K562 (cell line): ENCODE measurements at regions not wholly inside any gene's neighbourhood (a gene's known extent, or its start where the extent isn't known, plus 50 kb on each side); places are given as distances from the start of the nearest gene placed in this dataset.

Experiments
- ATAC-seq: fragments of 200-7000 bp; cut with Tn5 transposase; 3 replicates; pipeline ENCODE4 v1.9.1; 2020; ENCODE audit warnings: moderate library complexity
- BruUV-seq: library from RNA; stranded (reverse); fragments of 400-500 nt; replicated peaks from 2 replicates; lab custom pipeline; 2021; lab: Mats Ljungman, UMichigan
- CTCF ChIA-PET: fragments of 300-600 bp; formaldehyde crosslinking; extraction: SDS; loops from one replicate; lab custom pipeline; 2021; ENCODE audit warnings: low intra/inter-chr PET ratio; lab: Yijun Ruan, JAX
- POLR2A ChIA-PET: fragments of 300-600, 350-650 bp; sonication (Branson Sonifier 250); formaldehyde crosslinking; extraction: SDS; loops from one replicate; lab custom pipeline; 2021; ENCODE audit warnings: antibody characterized with exemption, inconsistent platforms; lab: Yijun Ruan, JAX
- DNase-seq, 4 experiments: peaks; one replicate each; pipeline versions ENCODE4 v3.0.0 to v3.0.0-alpha.2; 2011 to 2018; ENCODE audit warnings: low spot score in 3 of 4, mixed read lengths in 3 of 4; ENCODE audit errors: extremely low read depth in 1 of 4
- FAIRE-seq: peaks from 2 replicates; lab custom pipeline; 2011; peaks lifted over from hg19 to GRCh38; lab: Jason Lieb, UNC
- H2AFZ ChIP-seq: 2 replicates; pipeline ENCODE4 v1.6.0; 2011; ENCODE audit warnings: low read depth, low read length, control low read depth, inconsistent platforms
- H3K27ac ChIP-seq: fragments of 200-600 bp; 3 replicates; pipeline ENCODE4 v1.8.0; 2011; ENCODE audit warnings: low read depth, mild to moderate bottlenecking, control low read depth, inconsistent platforms, low read length, moderate library complexity, mixed read lengths; ENCODE audit errors: extremely low read depth
- H3K27me3 ChIP-seq, 2 experiments: fragments of 300-600 bp in 1 of 2; 2 replicates in 1 of 2; 3 replicates in 1 of 2; pipeline versions ENCODE4 v1.6.0 to v1.8.0; 2011; ENCODE audit warnings: inconsistent platforms in 2 of 2, low read length in 2 of 2, mild to moderate bottlenecking in 1 of 2, mixed read lengths in 1 of 2, moderate library complexity in 1 of 2; ENCODE audit not compliant: control insufficient read depth in 2 of 2, insufficient read depth in 2 of 2
- H3K36me3 ChIP-seq: fragments of 300-600 bp; 3 replicates; pipeline ENCODE4 v1.8.0; 2011; ENCODE audit warnings: mild to moderate bottlenecking, low read length, inconsistent platforms; ENCODE audit not compliant: control insufficient read depth, insufficient read depth
- H3K4me1 ChIP-seq, 2 experiments: fragments of 200-600 bp in 1 of 2; replicated peaks in 1 of 2; 2 replicates in 1 of 2; 3 replicates in 1 of 2; pipeline versions ENCODE4 v1.5.1 to v1.8.0; 2011; ENCODE audit warnings: inconsistent platforms in 2 of 2, low read length in 2 of 2, mild to moderate bottlenecking in 1 of 2, mixed read lengths in 1 of 2, moderate library complexity in 1 of 2; ENCODE audit not compliant: control insufficient read depth in 2 of 2, insufficient read depth in 2 of 2
- H3K4me2 ChIP-seq: 2 replicates; pipeline ENCODE4 v1.6.1; 2011; ENCODE audit warnings: low read length, control low read depth, inconsistent platforms, mixed read lengths; ENCODE audit not compliant: insufficient read depth
- H3K4me3 ChIP-seq: fragments of 200-600 bp; sonication (generic), shearing (Covaris generic); 2 replicates; pipeline ENCODE4 v1.5.1; 2016; ENCODE audit warnings: control low read depth, inconsistent platforms
- H3K79me2 ChIP-seq: fragments of 200-600 bp; 3 replicates; pipeline ENCODE4 v1.8.0; 2011; ENCODE audit warnings: low read length, inconsistent platforms; ENCODE audit not compliant: control insufficient read depth, insufficient read depth
- H3K9ac ChIP-seq, 2 experiments: 2 replicates each; pipeline versions ENCODE4 v1.6.0 to v1.6.1; 2011; ENCODE audit warnings: low read depth in 2 of 2, low read length in 2 of 2, control low read depth in 1 of 2, inconsistent platforms in 1 of 2, mild to moderate bottlenecking in 1 of 2, mixed read lengths in 1 of 2; ENCODE audit not compliant: insufficient read depth in 1 of 2
- H3K9me1 ChIP-seq: one replicate; pipeline ENCODE4 v1.6.0; 2011; ENCODE audit warnings: inconsistent platforms, mild to moderate bottlenecking, low read length, moderate library complexity; ENCODE audit not compliant: control insufficient read depth, insufficient read depth
- H3K9me3 ChIP-seq: replicated peaks from 2 replicates; pipeline ENCODE4 v1.5.1; 2011; ENCODE audit warnings: low read depth, low read length, inconsistent platforms; ENCODE audit not compliant: control insufficient read depth, insufficient read depth
- H4K20me1 ChIP-seq: replicated peaks from 2 replicates; pipeline ENCODE4 v1.6.1; 2011; ENCODE audit warnings: low read length, inconsistent platforms, mixed read lengths; ENCODE audit not compliant: control insufficient read depth, insufficient read depth
- CHCHD3 ChIP-seq: fragments of 250-450 bp; sonication (Bioruptor Pico); IDR thresholded peaks from 2 replicates; pipeline ENCODE4 v2.1.2; 2022; ENCODE audit warnings: mild to moderate bottlenecking
- CSDE1 ChIP-seq, 2 experiments: fragments of 450-650 bp; IDR thresholded peaks; 2 replicates each; pipeline ENCODE4 v1.6.1; 2016; ENCODE audit warnings: mild to moderate bottlenecking in 1 of 2
- EP300 ChIP-seq: IDR thresholded peaks from 2 replicates; pipeline ENCODE4 v1.6.1; 2012; ENCODE audit warnings: low read length, improper control_type of control experiment
- GABPB2 ChIP-seq: fragments of 250-450 bp; sonication (Bioruptor Pico); conservative IDR thresholded peaks from 2 replicates; pipeline ENCODE4 v1.5.1; 2021; ENCODE audit warnings: mild to moderate bottlenecking
- RBM34 ChIP-seq: fragments of 200-400 bp; formaldehyde crosslinking; IDR thresholded peaks from 2 replicates; pipeline ENCODE4 v1.6.1; 2018; ENCODE audit warnings: low read length, borderline replicate concordance; ENCODE audit not compliant: insufficient read depth
- ZNF232 ChIP-seq: sonication (generic); formaldehyde crosslinking; IDR thresholded peaks from 2 replicates; pipeline ENCODE4 v1.8.0; 2022; ENCODE audit warnings: mild to moderate bottlenecking, missing genetic modification reagents
- ZNF263 ChIP-seq: sonication (generic); formaldehyde crosslinking; IDR thresholded peaks from 2 replicates; pipeline ENCODE4 v1.8.0; 2022; ENCODE audit warnings: mild to moderate bottlenecking, missing genetic modification reagents, borderline replicate concordance
- ZNF347 ChIP-seq: fragments of 450-650 bp; formaldehyde crosslinking; IDR thresholded peaks from 2 replicates; pipeline ENCODE4 v1.4.0; 2020; ENCODE audit warnings: low read depth, mild to moderate bottlenecking, moderate library complexity
- WGBS: fragments of 100-300 bp; shearing (Covaris generic); methylation state at CpG from one replicate; pipeline ENCODE4 v1.1.6; 2016; ENCODE audit warnings: low coverage, mixed read lengths; ENCODE audit not compliant: insufficient coverage; ENCODE audit errors: missing lambda C conversion rate; 5-methylcytosine and 5-hydroxymethylcytosine counted together
- in situ Hi-C: fragments of 300-500 bp; cut with MboI; formaldehyde crosslinking; loops from 4 replicates; pipeline ENCODE4 v1.15.0; 2018; ENCODE audit warnings: inconsistent platforms, mixed read lengths
- intact Hi-C: fragments of 100-400 bp; cut with micrococcal nuclease; formaldehyde crosslinking; loops from 2 replicates; pipeline ENCODE4 v1.14.2; 2022
- TF ChIP-seq, protein P1 (sequence below): fragments of 450-650 bp; IDR thresholded peaks from 2 replicates; pipeline ENCODE4 v1.6.1; 2016; ENCODE audit warnings: mild to moderate bottlenecking
- TF ChIP-seq, protein P2 (sequence below): fragments of 250-450 bp; sonication (Bioruptor Pico); IDR thresholded peaks from 2 replicates; pipeline ENCODE4 v1.8.0; 2021; ENCODE audit warnings: mild to moderate bottlenecking, moderate library complexity
- TF ChIP-seq, protein P3 (sequence below): fragments of 250-450 bp; sonication (Bioruptor Pico); IDR thresholded peaks from 2 replicates; pipeline ENCODE4 v1.5.0; 2021; ENCODE audit warnings: mild to moderate bottlenecking, moderate library complexity
- TF ChIP-seq, protein P4 (sequence below): fragments of 250-450 bp; sonication (Bioruptor Pico); IDR thresholded peaks from 2 replicates; pipeline ENCODE4 v1.8.0; 2022; ENCODE audit warnings: inconsistent platforms

DNA sequence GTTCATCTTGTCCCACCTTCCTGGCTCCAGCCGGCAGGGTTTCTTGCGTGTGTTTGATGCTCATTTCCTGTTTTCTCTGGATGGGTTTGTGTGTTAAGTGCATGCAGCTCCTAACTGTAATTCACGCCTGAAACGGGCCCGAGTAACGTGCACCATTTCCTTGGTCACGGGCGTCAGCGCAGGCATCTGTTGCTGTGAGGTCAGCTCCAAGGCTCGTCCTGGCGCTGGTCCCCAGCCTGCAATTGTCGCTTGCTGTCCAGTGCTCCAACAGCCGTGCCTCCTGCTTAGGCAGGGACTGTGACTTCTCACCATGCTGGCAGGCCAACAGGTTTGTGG is 201.1 kb downstream of the GLRX3 start:
- no peak overlapping the region for H3K27ac ChIP-seq
- no peaks in the 10 kb centered on the region for H3K4me1 ChIP-seq
- no peak for ATAC-seq
- H3K4me3 ChIP-seq: no peak overlapping the region
- intact Hi-C loops: no loop called here
- BruUV-seq: no TSS peak
- no peak overlapping the region for H2AFZ ChIP-seq
- H3K36me3 ChIP-seq: no peaks in the 10 kb centered on the region
- H3K9me3 ChIP-seq: no peaks in the 10 kb centered on the region
- H3K27me3 ChIP-seq: peaks cover 0 to 10% of the 10 kb centered on the region in 2 experiments; a peak in 1 of 5 replicates
- no peaks in the 10 kb centered on the region for H4K20me1 ChIP-seq
- H3K4me2 ChIP-seq: no peak overlapping the region
- FAIRE-seq: no peak
- no peaks in the 10 kb centered on the region for H3K9me1 ChIP-seq
- ChIA-PET CTCF (no interaction called here), POLR2A (interaction anchor here (0.6 kb wide), 1 partner anchor 11 kb away, joined by 3 read pairs; no protein-coding TSS in a partner anchor)
- H3K79me2 ChIP-seq: no peaks in the 10 kb centered on the region
- in situ Hi-C loops: no loop called here
- no peak for TF ChIP-seq ZNF347
- no peak for TF ChIP-seq EP300
- TF ChIP-seq CHCHD3: no peak
- no peak for TF ChIP-seq ZNF232 (CRISPR knock-in tag)
- TF ChIP-seq, protein P1, sequence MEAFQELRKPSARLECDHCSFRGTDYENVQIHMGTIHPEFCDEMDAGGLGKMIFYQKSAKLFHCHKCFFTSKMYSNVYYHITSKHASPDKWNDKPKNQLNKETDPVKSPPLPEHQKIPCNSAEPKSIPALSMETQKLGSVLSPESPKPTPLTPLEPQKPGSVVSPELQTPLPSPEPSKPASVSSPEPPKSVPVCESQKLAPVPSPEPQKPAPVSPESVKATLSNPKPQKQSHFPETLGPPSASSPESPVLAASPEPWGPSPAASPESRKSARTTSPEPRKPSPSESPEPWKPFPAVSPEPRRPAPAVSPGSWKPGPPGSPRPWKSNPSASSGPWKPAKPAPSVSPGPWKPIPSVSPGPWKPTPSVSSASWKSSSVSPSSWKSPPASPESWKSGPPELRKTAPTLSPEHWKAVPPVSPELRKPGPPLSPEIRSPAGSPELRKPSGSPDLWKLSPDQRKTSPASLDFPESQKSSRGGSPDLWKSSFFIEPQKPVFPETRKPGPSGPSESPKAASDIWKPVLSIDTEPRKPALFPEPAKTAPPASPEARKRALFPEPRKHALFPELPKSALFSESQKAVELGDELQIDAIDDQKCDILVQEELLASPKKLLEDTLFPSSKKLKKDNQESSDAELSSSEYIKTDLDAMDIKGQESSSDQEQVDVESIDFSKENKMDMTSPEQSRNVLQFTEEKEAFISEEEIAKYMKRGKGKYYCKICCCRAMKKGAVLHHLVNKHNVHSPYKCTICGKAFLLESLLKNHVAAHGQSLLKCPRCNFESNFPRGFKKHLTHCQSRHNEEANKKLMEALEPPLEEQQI: no peak
- TF ChIP-seq, protein P2, sequence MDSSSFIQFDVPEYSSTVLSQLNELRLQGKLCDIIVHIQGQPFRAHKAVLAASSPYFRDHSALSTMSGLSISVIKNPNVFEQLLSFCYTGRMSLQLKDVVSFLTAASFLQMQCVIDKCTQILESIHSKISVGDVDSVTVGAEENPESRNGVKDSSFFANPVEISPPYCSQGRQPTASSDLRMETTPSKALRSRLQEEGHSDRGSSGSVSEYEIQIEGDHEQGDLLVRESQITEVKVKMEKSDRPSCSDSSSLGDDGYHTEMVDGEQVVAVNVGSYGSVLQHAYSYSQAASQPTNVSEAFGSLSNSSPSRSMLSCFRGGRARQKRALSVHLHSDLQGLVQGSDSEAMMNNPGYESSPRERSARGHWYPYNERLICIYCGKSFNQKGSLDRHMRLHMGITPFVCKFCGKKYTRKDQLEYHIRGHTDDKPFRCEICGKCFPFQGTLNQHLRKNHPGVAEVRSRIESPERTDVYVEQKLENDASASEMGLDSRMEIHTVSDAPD (CRISPR knock-in tag): no peak
- TF ChIP-seq, protein P3, sequence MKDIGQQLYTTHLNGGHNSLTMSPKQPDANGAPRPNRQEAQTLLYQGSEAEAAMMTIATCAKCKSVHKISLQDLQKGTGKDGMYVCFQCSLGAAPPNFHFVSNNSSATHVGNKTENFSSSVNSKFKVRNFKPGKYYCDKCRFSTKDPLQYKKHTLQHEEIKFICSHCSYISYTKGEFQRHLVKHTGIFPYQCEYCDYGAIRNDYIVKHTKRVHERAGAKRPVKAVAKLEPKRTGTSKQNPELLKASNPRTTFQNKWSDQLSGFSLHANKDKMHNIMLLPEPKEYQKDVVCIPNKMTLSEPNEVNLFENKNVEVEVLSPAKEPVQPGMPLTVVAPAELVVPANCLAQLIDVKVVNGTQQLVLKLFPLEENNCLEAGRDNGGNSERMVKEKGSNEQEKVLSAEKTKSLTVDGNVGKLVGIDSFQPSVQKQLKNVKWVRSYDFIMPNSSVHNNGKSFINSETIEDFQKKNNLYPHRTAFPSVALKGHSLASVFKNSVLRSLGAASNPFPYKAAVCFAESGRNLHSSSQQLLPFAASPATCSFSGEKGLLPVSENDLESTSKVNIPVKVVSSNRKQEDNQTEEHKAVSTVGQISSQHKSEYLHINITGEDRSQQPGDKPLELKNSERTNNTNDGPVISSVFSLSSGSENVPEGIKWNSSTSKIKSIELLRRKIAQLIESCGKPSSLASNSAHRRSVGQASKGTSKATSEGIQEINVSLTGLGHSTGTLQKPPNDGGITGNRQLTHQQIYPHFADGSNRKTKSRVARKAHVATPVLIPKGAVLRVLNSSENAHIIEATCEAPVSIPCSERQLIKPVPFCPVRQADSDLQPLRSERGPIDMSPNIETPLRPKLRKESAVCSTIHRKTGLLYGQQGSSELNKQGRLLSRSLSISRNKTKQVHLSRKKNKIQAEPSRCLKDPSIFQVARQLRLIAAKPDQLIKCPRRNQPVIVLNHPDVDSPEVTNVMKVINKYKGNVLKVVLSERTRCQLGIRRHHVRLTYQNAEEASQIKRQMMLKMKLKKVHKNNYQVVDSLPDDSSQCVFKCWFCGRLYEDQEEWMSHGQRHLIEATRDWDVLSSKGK (CRISPR knock-in tag): no peak
- TF ChIP-seq, protein P4, sequence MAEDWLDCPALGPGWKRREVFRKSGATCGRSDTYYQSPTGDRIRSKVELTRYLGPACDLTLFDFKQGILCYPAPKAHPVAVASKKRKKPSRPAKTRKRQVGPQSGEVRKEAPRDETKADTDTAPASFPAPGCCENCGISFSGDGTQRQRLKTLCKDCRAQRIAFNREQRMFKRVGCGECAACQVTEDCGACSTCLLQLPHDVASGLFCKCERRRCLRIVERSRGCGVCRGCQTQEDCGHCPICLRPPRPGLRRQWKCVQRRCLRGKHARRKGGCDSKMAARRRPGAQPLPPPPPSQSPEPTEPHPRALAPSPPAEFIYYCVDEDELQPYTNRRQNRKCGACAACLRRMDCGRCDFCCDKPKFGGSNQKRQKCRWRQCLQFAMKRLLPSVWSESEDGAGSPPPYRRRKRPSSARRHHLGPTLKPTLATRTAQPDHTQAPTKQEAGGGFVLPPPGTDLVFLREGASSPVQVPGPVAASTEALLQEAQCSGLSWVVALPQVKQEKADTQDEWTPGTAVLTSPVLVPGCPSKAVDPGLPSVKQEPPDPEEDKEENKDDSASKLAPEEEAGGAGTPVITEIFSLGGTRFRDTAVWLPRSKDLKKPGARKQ: no peak
- TF ChIP-seq CSDE1 (IDR thresholded peaks at IDR 0.05): no peak
- TF ChIP-seq RBM34: no peak
- no peak for TF ChIP-seq ZNF263
- no peak for TF ChIP-seq GABPB2 (CRISPR knock-in tag)
- H3K9ac ChIP-seq: no peak overlapping the region
- DNase-seq: no peak
- WGBS: 4% methylated on average over 13 of the region's 13 CpGs
